Naive thymus-derived CD4-positive, alpha-beta T cell (primary cell): ENCODE measurements at regions not wholly inside any gene's neighbourhood (a gene's known extent, or its start where the extent isn't known, plus 50 kb on each side); places are given as distances from the start of the nearest gene placed in this dataset.

ENCODE experiments used
- ATAC-seq: fragments of 150-1000 bp; cut with Tn5 transposase; 2 replicates; pipeline ENCODE4 v1.10.0; 2021; ENCODE audit warnings: mild to moderate bottlenecking, moderate library complexity
- CTCF ChIA-PET: fragments of 350-600 bp; sonication (Branson Sonifier 250); formaldehyde crosslinking; loops from one replicate; lab custom pipeline; 2021; ENCODE audit warnings: antibody characterized with exemption; lab: Charles Lee
- POLR2A ChIA-PET: fragments of 350-600 bp; sonication (Branson Sonifier 250); formaldehyde crosslinking; loops from one replicate; lab custom pipeline; 2021; ENCODE audit warnings: antibody characterized with exemption, inconsistent platforms; lab: Charles Lee
- DNase-seq, 9 donors: peaks; one replicate each; pipeline versions ENCODE4 v3.0.0 to v3.0.0-alpha.2; 2020 to 2022; ENCODE audit warnings: mixed read lengths in 1 of 9
- H3K27ac ChIP-seq: one replicate; pipeline ENCODE4 v1.7.0; 2013; ENCODE audit warnings: mild to moderate bottlenecking, low read depth, low read length, moderate library complexity
- H3K27me3 ChIP-seq, 2 donors: one replicate each; pipeline ENCODE4 v1.7.0; 2013; ENCODE audit warnings: low read length in 2 of 2, mild to moderate bottlenecking in 2 of 2, moderate library complexity in 2 of 2; ENCODE audit not compliant: control insufficient read depth in 2 of 2, insufficient read depth in 2 of 2
- H3K36me3 ChIP-seq, 3 experiments: 1 replicate in 2 of 3; 2 replicates in 1 of 3; pipeline ENCODE4 v1.7.0; 2013; ENCODE audit warnings: low read length in 3 of 3, mild to moderate bottlenecking in 3 of 3, moderate library complexity in 1 of 3; ENCODE audit not compliant: insufficient read depth in 3 of 3, control insufficient read depth in 2 of 3
- H3K4me1 ChIP-seq, 2 donors: one replicate each; pipeline ENCODE4 v1.7.0; 2013; ENCODE audit warnings: low read length in 2 of 2, mild to moderate bottlenecking in 2 of 2, moderate library complexity in 1 of 2; ENCODE audit not compliant: control insufficient read depth in 2 of 2, insufficient read depth in 2 of 2
- H3K4me3 ChIP-seq: 2 replicates; pipeline ENCODE4 v1.7.0; 2013; ENCODE audit warnings: mild to moderate bottlenecking, low read length
- H3K9me3 ChIP-seq, 3 experiments: 1 replicate in 2 of 3; 2 replicates in 1 of 3; pipeline ENCODE4 v1.7.0; 2013; ENCODE audit warnings: low read length in 3 of 3; ENCODE audit not compliant: control insufficient read depth in 2 of 3
- H3K27ac Mint-ChIP-seq, 9 donors: one replicate each; pipeline ENCODE4 v1.8.0; 2020 to 2022; ENCODE audit warnings: mixed read lengths in 9 of 9, mild to moderate bottlenecking in 8 of 9, moderate library complexity in 5 of 9, inconsistent platforms in 2 of 9
- H3K27me3 Mint-ChIP-seq, 5 donors: one replicate each; pipeline ENCODE4 v1.8.0; 2021 to 2022; ENCODE audit warnings: mixed read lengths in 5 of 5, mild to moderate bottlenecking in 1 of 5
- H3K36me3 Mint-ChIP-seq, 5 donors: one replicate each; pipeline ENCODE4 v1.8.0; 2020 to 2022; ENCODE audit warnings: mixed read lengths in 5 of 5, mild to moderate bottlenecking in 3 of 5, inconsistent platforms in 1 of 5
- H3K4me1 Mint-ChIP-seq, 7 donors: one replicate each; pipeline ENCODE4 v1.8.0; 2020 to 2022; ENCODE audit warnings: mixed read lengths in 7 of 7, mild to moderate bottlenecking in 3 of 7, inconsistent platforms in 1 of 7
- H3K4me3 Mint-ChIP-seq, 10 donors: one replicate each; pipeline ENCODE4 v1.8.0; 2020 to 2022; ENCODE audit warnings: mild to moderate bottlenecking in 10 of 10, mixed read lengths in 10 of 10, moderate library complexity in 6 of 10, inconsistent platforms in 2 of 10
- H3K9me3 Mint-ChIP-seq, 11 donors: one replicate each; pipeline ENCODE4 v1.8.0; 2020 to 2022; ENCODE audit warnings: mixed read lengths in 11 of 11, mild to moderate bottlenecking in 4 of 11, inconsistent platforms in 1 of 11, moderate library complexity in 1 of 11
- intact Hi-C, 2 donors: fragments of 100-400 bp; cut with micrococcal nuclease; formaldehyde crosslinking; loops; one replicate each; pipeline ENCODE4 v1.15.1; 2023

DNA sequence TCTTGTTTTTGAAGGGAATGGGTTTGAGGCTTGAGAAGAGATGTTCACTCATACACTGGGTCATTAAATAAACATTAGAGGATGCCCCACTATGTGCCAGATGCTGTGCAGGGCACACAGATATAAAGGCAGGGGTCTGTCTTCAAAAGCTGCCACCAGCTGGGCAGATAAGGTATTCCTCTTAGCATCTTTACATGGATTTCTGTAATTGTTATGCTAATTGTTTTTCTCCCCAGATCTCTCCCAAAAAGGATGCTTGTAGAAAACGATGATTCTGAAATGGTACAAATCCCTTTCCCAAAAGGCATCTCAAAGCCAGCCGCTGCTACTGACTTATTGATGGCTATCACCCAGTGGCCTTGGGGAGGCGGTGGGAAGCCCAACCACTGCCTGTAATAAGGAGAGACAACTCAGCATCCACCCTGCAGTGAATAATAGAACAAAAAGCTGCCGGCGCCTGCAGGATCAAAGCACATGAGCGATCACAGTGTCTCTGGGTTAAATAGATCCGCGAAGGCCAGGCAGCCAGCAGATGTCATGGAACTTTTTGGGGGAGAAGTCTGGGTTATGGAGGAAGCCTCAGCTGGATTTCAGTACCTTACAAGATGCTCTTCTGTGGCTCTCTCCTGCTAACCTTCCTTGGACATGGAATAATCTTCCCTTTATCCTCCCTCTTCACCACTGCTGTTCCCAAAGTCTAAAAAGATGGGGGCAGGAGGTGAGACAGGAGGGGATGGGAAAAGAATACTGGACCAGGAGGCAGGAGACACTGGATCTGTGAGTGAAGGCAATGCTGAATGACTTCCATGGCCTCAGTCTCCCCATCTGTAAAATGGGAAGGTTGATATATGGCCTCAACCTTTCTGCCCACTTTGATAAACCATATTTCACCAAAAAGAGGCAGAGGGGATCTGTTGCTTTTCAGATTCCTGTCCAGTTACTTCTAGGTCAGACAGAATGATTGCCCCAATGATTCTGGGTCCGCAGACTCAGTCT is 54.8 kb upstream of the CD34 start:
- intact Hi-C loops: loop anchor here in 1 of 2 donors (10.0 kb wide), 1 partner anchor 251 kb away; no protein-coding TSS in a partner anchor
- Histone ChIP-seq H3K36me3 (no peaks in the 10 kb centered on the region), H3K27me3 (no peaks in the 10 kb centered on the region), H3K4me1 (peaks cover 3 to 5% of the 10 kb centered on the region in 2 donors), H3K27ac (no peak overlapping the region), H3K4me3 (no peak overlapping the region), H3K9me3 (no peaks in the 10 kb centered on the region)
- H3K27ac Mint-ChIP-seq: no peak overlapping the region
- ChIA-PET CTCF (interaction anchor here (1.4 to 4.1 kb wide), 3 partner anchors 81 to 136 kb away, joined by 6 to 60 read pairs (median 19); no protein-coding TSS in a partner anchor), POLR2A (no interaction called here)
- DNase-seq (no peak), ATAC-seq (no peak)
- no peaks in the 10 kb centered on the region for H3K9me3 Mint-ChIP-seq
- H3K4me3 Mint-ChIP-seq: no peak overlapping the region
- H3K4me1 Mint-ChIP-seq: peaks cover 6 to 13% (median 9%) of the 10 kb centered on the region in 7 donors
- no peaks in the 10 kb centered on the region for H3K36me3 Mint-ChIP-seq
- H3K27me3 Mint-ChIP-seq: peaks cover 6 to 38% (median 14%) of the 10 kb centered on the region in 5 donors

DNA sequence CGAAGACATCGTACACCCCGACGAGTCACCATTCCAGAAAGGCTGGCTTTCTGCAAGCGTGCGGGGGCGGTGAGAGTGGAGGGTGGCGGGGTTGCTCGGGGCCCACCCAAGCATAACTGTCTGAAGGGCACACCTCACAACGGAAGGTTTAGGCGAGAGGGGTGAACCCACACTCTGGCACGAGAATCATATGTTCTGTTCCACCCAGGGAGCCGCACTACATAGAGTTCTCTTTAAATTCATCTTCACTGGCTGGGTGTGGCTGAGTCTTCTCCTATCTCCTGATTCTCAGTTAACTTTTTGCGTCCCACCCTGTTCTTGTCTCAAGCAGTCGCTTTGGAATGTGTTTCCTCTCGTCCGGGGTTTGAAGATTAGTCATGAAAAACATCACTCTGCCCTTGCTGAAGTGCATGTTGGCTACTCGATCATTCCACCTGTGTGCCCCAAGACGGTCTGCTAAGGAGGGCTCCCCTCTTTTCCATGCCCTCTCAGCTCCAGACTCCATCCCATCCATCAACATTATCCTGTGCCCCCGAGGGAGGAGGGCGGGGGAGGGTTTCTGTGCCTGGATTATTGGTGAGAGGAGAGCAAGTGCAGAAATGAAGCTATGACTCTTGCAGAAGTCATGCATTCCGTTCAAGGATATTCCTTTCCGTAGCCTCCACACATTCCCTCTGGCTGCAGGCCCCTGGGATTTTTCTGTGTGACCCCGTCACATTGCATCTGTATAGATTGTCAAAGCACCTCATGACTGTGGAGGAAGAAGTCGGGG is 53.5 kb upstream of the CD34 start:
- no peak for ATAC-seq
- intact Hi-C loops: loop anchor here in 1 of 2 donors (10.0 kb wide), 1 partner anchor 250 kb away; no protein-coding TSS in a partner anchor

GRCh38 chr1:207963427-207964194 is 52.7 kb upstream of the CD34 start:
- DNase-seq (peak; percentile 61 to 94 (median 80)), ATAC-seq (peak; percentile 95)
- no peaks in the 10 kb centered on the region for H3K36me3 Mint-ChIP-seq
- ChIA-PET CTCF (interaction anchor here (0.6 to 4.1 kb wide), 16 partner anchors 10 to 169 kb away, joined by 3 to 60 read pairs (median 5); no protein-coding TSS in a partner anchor), POLR2A (interaction anchor here (0.6 to 3.3 kb wide), 12 partner anchors 21 to 251 kb away, joined by 3 to 18 read pairs (median 4); no protein-coding TSS in a partner anchor)
- H3K27ac ChIP-seq: peak overlapping the region; percentile 63
- H3K4me3 ChIP-seq: peak overlapping the region; percentile 87
- no peaks in the 10 kb centered on the region for H3K9me3 ChIP-seq
- intact Hi-C loops: loop anchor here (1.0 to 10.0 kb wide), 9 partner anchors 78 to 309 kb away; partner anchors contain the start of gene CD46 (in 2 of the 2)
- H3K36me3 ChIP-seq: no peaks in the 10 kb centered on the region
- peaks cover 6 to 15% (median 9%) of the 10 kb centered on the region in 7 donors for H3K4me1 Mint-ChIP-seq
- H3K27me3 ChIP-seq: peaks cover 0 to 7% of the 10 kb centered on the region in 2 donors
- no peaks in the 10 kb centered on the region for H3K9me3 Mint-ChIP-seq
- H3K27ac Mint-ChIP-seq: peak overlapping the region in 8 of 9 donors; percentile 12 to 83 (median 68)
- peak overlapping the region; percentile 78 to 92 (median 84) for H3K4me3 Mint-ChIP-seq
- peaks cover 3 to 5% of the 10 kb centered on the region in 2 donors for H3K4me1 ChIP-seq
- peaks cover 10 to 50% (median 22%) of the 10 kb centered on the region in 5 donors for H3K27me3 Mint-ChIP-seq

More for the DNA sequence above, 53.5 kb upstream of the CD34 start:
- CTCF ChIA-PET: interaction anchor here (0.7 to 4.1 kb wide), 13 partner anchors 10 to 167 kb away, joined by 3 to 60 read pairs (median 6); no protein-coding TSS in a partner anchor
- Histone ChIP-seq H3K4me1 (peaks cover 3 to 5% of the 10 kb centered on the region in 2 donors), H3K9me3 (no peaks in the 10 kb centered on the region), H3K27me3 (peaks cover 0 to 5% of the 10 kb centered on the region in 2 donors), H3K36me3 (no peaks in the 10 kb centered on the region), H3K4me3 (no peak overlapping the region), H3K27ac (no peak overlapping the region)
- Mint-ChIP-seq H3K27ac (peak overlapping the region in 3 of 9 donors; percentile 67 to 75 (median 73)), H3K4me1 (peaks cover 6 to 15% (median 9%) of the 10 kb centered on the region in 7 donors), H3K4me3 (peak overlapping the region in 9 of 10 donors; percentile 24 to 71 (median 63)), H3K9me3 (no peaks in the 10 kb centered on the region), H3K36me3 (no peaks in the 10 kb centered on the region), H3K27me3 (peaks cover 7 to 46% (median 22%) of the 10 kb centered on the region in 5 donors)
- POLR2A ChIA-PET: interaction anchor here (1.0 to 3.3 kb wide), 6 partner anchors 44 to 251 kb away, joined by 3 to 18 read pairs (median 10); no protein-coding TSS in a partner anchor
- no peak for DNase-seq

DNA sequence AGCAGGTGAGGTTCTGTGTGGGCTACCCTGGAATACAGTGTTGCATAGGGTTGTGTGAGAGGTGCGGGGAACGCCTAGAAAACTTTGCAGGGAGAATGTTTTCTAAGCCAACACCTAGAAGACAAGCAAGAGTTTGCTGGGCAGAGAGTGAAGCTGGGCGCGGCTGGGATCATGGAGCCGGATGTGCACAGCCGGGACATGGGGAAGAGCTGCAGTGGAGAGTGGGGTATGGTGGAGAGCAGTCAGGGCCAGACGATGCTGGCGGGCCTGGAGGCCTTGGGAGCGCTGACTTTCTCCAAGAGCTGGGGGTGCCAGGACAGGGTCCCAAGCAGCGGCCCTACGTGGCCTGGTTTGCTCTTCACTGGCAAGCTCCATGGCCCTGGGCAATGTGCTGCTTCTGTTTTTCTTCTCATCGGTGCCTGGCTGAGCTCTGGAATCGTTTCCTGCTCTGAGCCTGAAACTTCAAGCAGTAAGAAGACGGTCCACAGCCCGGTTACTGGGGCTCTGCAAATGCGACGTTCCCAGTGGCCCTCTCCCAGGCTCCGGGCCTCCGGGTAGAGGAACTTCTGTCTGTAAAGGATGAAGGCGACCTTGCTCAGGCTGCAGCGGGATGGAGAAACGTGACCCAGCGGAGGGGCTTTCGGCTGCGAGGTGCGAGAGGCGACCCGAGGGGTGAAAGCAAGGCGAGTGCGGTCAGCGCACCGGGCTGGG is 51.9 kb upstream of the CD34 start:
- H3K36me3 ChIP-seq: no peaks in the 10 kb centered on the region
- peaks cover 0 to 7% of the 10 kb centered on the region in 2 donors for H3K27me3 ChIP-seq
- intact Hi-C loops: loop anchor here (1.0 to 10.0 kb wide), 9 partner anchors 78 to 309 kb away; partner anchors contain the start of gene CD46 (in 2 of the 2)
- no peaks in the 10 kb centered on the region for H3K9me3 ChIP-seq
- peaks cover 3 to 5% of the 10 kb centered on the region in 2 donors for H3K4me1 ChIP-seq
- ChIA-PET POLR2A (interaction anchor here (0.6 to 3.3 kb wide), 10 partner anchors 20 to 150 kb away, joined by 3 to 18 read pairs (median 5); no protein-coding TSS in a partner anchor), CTCF (interaction anchor here (0.6 to 4.1 kb wide), 17 partner anchors 9 to 263 kb away, joined by 3 to 60 read pairs (median 5); no protein-coding TSS in a partner anchor)
- peak overlapping the region; percentile 63 for H3K27ac ChIP-seq
- Mint-ChIP-seq H3K36me3 (no peaks in the 10 kb centered on the region), H3K27ac (peak overlapping the region; percentile 12 to 96 (median 74)), H3K27me3 (peaks cover 14 to 58% (median 24%) of the 10 kb centered on the region in 5 donors), H3K9me3 (no peaks in the 10 kb centered on the region), H3K4me1 (peaks cover 6 to 15% (median 9%) of the 10 kb centered on the region in 7 donors), H3K4me3 (peak overlapping the region; percentile 78 to 92 (median 84))
- DNase-seq (peak in 1 of 9 donors; percentile 22), ATAC-seq (peak; percentile 17)
- peak overlapping the region; percentile 87 for H3K4me3 ChIP-seq
